NCI-H510A (cell line): ENCODE measurements at regions not wholly inside any gene's neighbourhood (a gene's known extent, or its start where the extent isn't known, plus 50 kb on each side); places are given as distances from the start of the nearest gene placed in this dataset.
"Not testable (repeated sequence)": the region's sequence is repeated elsewhere in the genome, so short reads cannot be mapped to it uniquely, and the experiment has no call there.

Experiments used
- DNase-seq: peaks from one replicate; lab custom pipeline; 2025; lab: John Stamatoyannopoulos, UW

- no peak for DNase-seq
These were observed 517.5 kb upstream of the FAM174A start for GRCh38 chr5:100017520-100018262.

- not testable (repeated sequence) for DNase-seq
These were observed 521.9 kb upstream of the FAM174A start for GRCh38 chr5:100013305-100013704.

- DNase-seq: not testable (repeated sequence)
These were observed 524.0 kb upstream of the FAM174A start for GRCh38 chr5:100011160-100011559.

- no peak for DNase-seq
These were observed 530.2 kb upstream of the FAM174A start for GRCh38 chr5:100004969-100005368.

GRCh38 chr5:99998319-99998718 is 536.9 kb upstream of the FAM174A start:
- no peak for DNase-seq

- no peak for DNase-seq
These were observed 539.8 kb upstream of the FAM174A start for GRCh38 chr5:99995407-99995806.

GRCh38 chr5:99973779-99974178 is 561.4 kb upstream of the FAM174A start:
- no peak for DNase-seq

GRCh38 chr5:99955962-99956361 is 579.2 kb upstream of the FAM174A start:
- no peak for DNase-seq

- DNase-seq: no peak
These were observed 580.2 kb upstream of the FAM174A start for GRCh38 chr5:99955006-99955405.

GRCh38 chr5:99949969-99950524 is 585.1 kb upstream of the FAM174A start:
- DNase-seq: no peak

- DNase-seq: no peak
These were observed 585.8 kb upstream of the FAM174A start for GRCh38 chr5:99949361-99949760.

- DNase-seq: no peak
These were observed 586.3 kb upstream of the FAM174A start for GRCh38 chr5:99948850-99949249.

- DNase-seq: no peak
These were observed 589.4 kb upstream of the FAM174A start for GRCh38 chr5:99945478-99946442.

- DNase-seq: no peak
These were observed 594.6 kb upstream of the FAM174A start for GRCh38 chr5:99940540-99940939.

- no peak for DNase-seq
These were observed 598.3 kb upstream of the FAM174A start for GRCh38 chr5:99936911-99937310.

- DNase-seq: no peak
These were observed 605.4 kb upstream of the FAM174A start for GRCh38 chr5:99929806-99930135.

- no peak for DNase-seq
These were observed 605.9 kb upstream of the FAM174A start for GRCh38 chr5:99929067-99929805.

- DNase-seq: no peak
These were observed 606.7 kb upstream of the FAM174A start for GRCh38 chr5:99928490-99928889.

GRCh38 chr5:99926463-99926862 is 608.7 kb upstream of the FAM174A start:
- no peak for DNase-seq

- DNase-seq: no peak
These were observed 612.8 kb upstream of the FAM174A start for GRCh38 chr5:99922386-99922785.

- DNase-seq: no peak
These were observed 623.2 kb upstream of the FAM174A start for GRCh38 chr5:99911971-99912370.

- no peak for DNase-seq
These were observed 628.4 kb upstream of the FAM174A start for GRCh38 chr5:99906776-99907175.
